C4-2B (cell line): ENCODE measurements at regions not wholly inside any gene's neighbourhood (a gene's known extent, or its start where the extent isn't known, plus 50 kb on each side); places are given as distances from the start of the nearest gene placed in this dataset.

Source experiments
- H3K27ac ChIP-seq: fragments of 450-650 bp; 2 replicates; pipeline ENCODE4 v1.5.1; 2017
- ZFX ChIP-seq: fragments of 450-650 bp; IDR thresholded peaks from 2 replicates; pipeline ENCODE4 v1.6.1; 2017
- TF ChIP-seq, protein P1 (sequence below): fragments of 450-650 bp; conservative IDR thresholded peaks from 2 replicates; pipeline ENCODE4 v1.5.1; 2017; ENCODE audit warnings: mild to moderate bottlenecking

DNA sequence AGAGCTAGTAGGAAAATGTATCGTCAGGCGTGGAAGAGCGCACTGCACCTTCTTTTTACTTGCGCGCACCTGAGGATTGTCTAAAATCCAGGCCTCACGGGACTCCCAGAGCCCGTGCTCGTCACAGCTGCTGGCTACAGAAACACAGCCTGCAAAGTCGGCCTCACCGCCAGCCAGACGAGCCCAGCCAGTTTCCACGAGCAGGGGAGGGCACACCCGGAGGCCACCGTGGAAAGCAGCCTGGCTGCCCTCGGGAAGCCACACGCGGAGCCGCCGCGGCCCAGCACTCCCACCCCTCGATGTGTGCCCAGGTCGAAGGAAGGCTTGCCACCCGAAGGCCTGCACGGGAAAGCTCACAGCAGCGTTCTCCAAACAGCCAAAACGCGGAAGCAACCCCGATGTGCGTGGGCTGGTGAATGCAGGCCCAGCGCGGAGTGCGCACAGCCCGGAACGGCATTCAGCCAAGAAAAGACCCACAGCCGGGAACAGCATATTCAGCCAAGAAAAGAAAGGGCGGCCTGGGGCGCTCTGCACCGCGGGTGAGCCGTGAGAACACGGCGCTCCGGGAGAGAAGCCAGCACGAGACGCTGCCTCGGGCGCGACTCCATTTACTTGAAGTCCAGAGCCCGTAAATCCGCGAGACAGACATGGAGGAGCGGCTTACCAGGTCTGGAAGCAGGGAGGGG lies 53.9 kb upstream of the SALL3 start:
- TF ChIP-seq, protein P1, sequence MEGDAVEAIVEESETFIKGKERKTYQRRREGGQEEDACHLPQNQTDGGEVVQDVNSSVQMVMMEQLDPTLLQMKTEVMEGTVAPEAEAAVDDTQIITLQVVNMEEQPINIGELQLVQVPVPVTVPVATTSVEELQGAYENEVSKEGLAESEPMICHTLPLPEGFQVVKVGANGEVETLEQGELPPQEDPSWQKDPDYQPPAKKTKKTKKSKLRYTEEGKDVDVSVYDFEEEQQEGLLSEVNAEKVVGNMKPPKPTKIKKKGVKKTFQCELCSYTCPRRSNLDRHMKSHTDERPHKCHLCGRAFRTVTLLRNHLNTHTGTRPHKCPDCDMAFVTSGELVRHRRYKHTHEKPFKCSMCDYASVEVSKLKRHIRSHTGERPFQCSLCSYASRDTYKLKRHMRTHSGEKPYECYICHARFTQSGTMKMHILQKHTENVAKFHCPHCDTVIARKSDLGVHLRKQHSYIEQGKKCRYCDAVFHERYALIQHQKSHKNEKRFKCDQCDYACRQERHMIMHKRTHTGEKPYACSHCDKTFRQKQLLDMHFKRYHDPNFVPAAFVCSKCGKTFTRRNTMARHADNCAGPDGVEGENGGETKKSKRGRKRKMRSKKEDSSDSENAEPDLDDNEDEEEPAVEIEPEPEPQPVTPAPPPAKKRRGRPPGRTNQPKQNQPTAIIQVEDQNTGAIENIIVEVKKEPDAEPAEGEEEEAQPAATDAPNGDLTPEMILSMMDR: no peak
- TF ChIP-seq ZFX: peak; percentile 48; the same call in 1 of the 2 replicates

GRCh38 chr18:78926243-78926615 lies 53.4 kb upstream of the SALL3 start:
- peak overlapping the region; percentile 8; the same call in 1 of the 2 replicates for H3K27ac ChIP-seq
- no peak for TF ChIP-seq ZFX
- TF ChIP-seq, protein P1: no peak

More for the DNA sequence above, 53.9 kb upstream of the SALL3 start:
- peak overlapping the region; percentile 8; the same call in 1 of the 2 replicates for H3K27ac ChIP-seq

DNA sequence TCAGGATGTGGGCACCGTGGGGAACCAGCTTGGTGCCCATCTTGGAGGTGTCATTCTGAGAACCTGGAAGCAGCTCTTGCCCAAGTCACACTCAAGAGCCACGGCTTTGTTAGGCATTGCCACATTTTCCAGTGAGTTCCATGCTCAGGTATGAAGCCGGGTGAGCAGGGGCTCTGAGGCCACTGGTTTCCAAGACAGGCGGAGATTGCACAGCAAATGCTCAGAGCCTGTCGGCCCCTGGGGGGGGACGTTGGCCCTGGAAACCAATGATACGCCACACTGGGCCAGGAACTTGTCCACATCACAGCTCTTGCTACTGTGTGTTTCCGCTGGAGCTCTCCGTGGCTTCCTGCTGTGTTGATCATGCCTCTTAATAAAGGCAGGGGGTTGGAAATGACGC lies 52.5 kb upstream of the SALL3 start:
- TF ChIP-seq, protein P1: no peak
- TF ChIP-seq ZFX: no peak
- H3K27ac ChIP-seq: no peak overlapping the region

DNA sequence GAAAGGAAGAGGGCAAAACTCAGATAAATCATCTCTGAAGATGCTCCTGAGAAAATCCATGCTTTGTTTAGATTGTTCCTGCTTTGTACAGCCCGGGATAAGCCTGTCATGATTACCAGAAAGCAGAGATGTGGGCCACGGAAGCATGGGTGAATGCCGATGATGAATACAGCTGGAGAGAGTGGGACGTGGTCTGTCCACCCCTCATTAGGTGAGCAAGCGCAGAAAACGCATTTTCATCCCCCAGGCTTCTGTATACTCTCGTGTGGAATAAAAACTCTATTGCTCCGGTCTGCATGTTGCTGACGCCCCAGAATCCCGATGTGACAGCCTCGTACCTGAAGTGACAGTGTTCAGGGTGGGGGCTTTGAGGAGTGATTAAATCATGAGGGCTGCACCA lies 52.0 kb upstream of the SALL3 start:
- H3K27ac ChIP-seq: no peak overlapping the region
- TF ChIP-seq, protein P1: no peak
- TF ChIP-seq ZFX: no peak

DNA sequence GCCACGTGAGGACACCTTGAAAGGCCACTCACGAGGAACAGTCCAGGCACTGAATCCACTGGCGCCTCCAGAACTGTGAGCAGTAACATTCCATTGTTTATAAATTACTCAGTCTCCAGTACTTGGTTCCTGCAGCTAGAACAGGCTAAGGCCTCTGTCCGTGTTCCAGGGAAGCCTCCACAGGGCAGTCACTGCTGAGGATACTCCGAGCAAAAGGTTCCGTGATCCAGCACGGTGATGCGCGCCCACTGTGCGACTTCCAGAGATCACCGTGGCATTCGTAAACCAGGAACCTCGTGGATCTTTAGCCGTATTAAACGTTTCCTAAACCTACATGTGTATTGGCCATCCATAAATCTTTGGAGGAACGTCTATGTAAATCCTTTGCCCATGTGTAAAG lies 51.5 kb upstream of the SALL3 start:
- H3K27ac ChIP-seq: no peak overlapping the region
- no peak for TF ChIP-seq ZFX
- TF ChIP-seq, protein P1: no peak

DNA sequence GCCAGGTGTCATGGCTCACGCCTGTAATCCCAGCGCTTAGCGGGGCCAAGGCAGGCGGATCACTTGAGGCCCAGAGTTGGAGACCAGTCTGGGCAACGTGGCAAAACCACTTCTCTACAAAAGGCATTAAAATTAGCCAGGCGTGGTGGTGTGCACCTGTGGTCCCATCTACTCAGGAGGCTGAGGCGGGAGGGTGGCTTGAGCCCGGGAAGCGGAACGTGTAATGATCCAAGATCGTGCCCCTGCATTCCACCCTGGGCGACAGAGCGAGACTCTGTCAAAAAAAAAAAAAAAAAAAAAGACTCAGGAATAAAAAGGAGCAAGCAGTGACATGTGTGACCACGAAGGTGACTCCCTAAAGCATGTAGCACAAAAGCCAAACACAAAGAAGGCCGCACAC lies 50.1 kb upstream of the SALL3 start:
- H3K27ac ChIP-seq: no peak overlapping the region
- TF ChIP-seq, protein P1: no peak
- TF ChIP-seq ZFX: no peak
